Transverse colon (tissue), 4 donors: ENCODE measurements at regions not wholly inside any gene's neighbourhood (a gene's known extent, or its start where the extent isn't known, plus 50 kb on each side); places are given as distances from the start of the nearest gene placed in this dataset.

Experiments
- DNase-seq: peaks from one replicate; pipeline ENCODE4 v3.0.0-alpha.2; 2019
- H3K27ac ChIP-seq, 4 donors: fragments of 200-600 bp; sonication (generic); 2 replicates each; pipeline ENCODE4 v1.5.1; 2016 to 2018; ENCODE audit warnings: inconsistent platforms in 4 of 4
- H3K27me3 ChIP-seq: fragments of 200-600 bp; sonication (generic); 2 replicates; pipeline ENCODE4 v1.5.1; 2017; ENCODE audit warnings: inconsistent platforms
- H3K36me3 ChIP-seq, 4 donors: fragments of 200-600 bp; sonication (generic); 2 replicates each; pipeline ENCODE4 v1.5.1; 2017 to 2019; ENCODE audit warnings: inconsistent platforms in 4 of 4
- H3K4me1 ChIP-seq, 4 donors: fragments of 200-600 bp; sonication (generic); 2 replicates each; pipeline ENCODE4 v1.5.1; 2017 to 2020; ENCODE audit warnings: inconsistent platforms in 4 of 4
- H3K4me3 ChIP-seq, 4 donors: fragments of 200-600 bp; sonication (generic); 1 replicate in 1 of 4; 2 replicates in 3 of 4; pipeline versions ENCODE4 v1.5.1 to v1.6.1; 2017 to 2019; ENCODE audit warnings: inconsistent platforms in 4 of 4
- H3K9me3 ChIP-seq, 2 donors: fragments of 200-600 bp; sonication (generic); 2 replicates each; pipeline ENCODE4 v1.5.1; 2017 to 2019; ENCODE audit warnings: inconsistent platforms in 2 of 2
- CTCF ChIP-seq, 5 experiments: fragments of 200-600 bp in 3 of 5; fragments of 450-650 bp in 2 of 5; sonication (generic) in 3 of 5; IDR thresholded peaks; 1 replicate in 2 of 5; 2 replicates in 3 of 5; pipeline ENCODE4 v1.5.1; 2016 to 2017; ENCODE audit warnings: antibody characterized with exemption in 5 of 5, inconsistent platforms in 3 of 5, mild to moderate bottlenecking in 2 of 5, moderate library complexity in 1 of 5
- EP300 ChIP-seq: sonication (generic); formaldehyde crosslinking; IDR thresholded peaks from one replicate; pipeline ENCODE4 v1.6.1; 2017; ENCODE audit warnings: antibody characterized with exemption, low read depth
- POLR2A ChIP-seq: fragments of 450-650 bp; IDR thresholded peaks from one replicate; pipeline ENCODE4 v1.6.1; 2016; ENCODE audit warnings: antibody characterized with exemption, mild to moderate bottlenecking, moderate library complexity
- POLR2AphosphoS5 ChIP-seq, 3 donors: sonication (generic); formaldehyde crosslinking; IDR thresholded peaks; one replicate each; pipeline ENCODE4 v1.6.1; 2016; ENCODE audit warnings: antibody characterized with exemption in 3 of 3
- WGBS, 2 donors: methylation state at CpG; one replicate each; pipeline ENCODE4 v1.1.5; 2018; ENCODE audit warnings: low coverage in 1 of 2; 5-methylcytosine and 5-hydroxymethylcytosine counted together
- in situ Hi-C, 4 donors: fragments of 200-750 bp; cut with MboI; loops; one replicate each; pipeline versions ENCODE4 v1.15.0 to v1.15.1; 2017; ENCODE audit warnings: low sequenced_read_pairs in 3 of 4, low pct_ligation_motif_present in 1 of 4, low pct_unique_long_range_greater_than_20kb in 1 of 4
- intact Hi-C: fragments of 100-400 bp; cut with DNase I; formaldehyde crosslinking; loops from one replicate; pipeline ENCODE4 v1.15.1; 2023; ENCODE audit warnings: low total_unique reads

DNA sequence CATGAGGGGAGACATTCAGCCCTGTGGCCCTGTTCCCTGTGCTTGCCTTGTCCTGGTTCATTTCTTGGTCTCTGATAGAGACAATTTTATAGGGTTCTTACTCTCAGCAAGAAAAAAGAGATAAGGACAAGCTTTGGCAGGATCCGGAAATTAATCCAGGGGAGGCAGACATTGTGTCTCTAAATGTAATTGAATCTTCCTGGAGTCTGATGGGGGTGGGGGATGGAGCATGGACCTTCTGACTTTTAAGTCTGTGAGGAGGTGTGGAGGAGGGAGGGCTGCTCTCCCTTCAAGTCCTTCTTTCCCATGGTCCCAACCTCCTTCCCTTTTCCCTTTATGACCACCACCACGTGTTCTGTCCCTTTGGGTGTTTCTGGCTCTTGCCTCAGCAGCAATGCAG lies 512.7 kb downstream of the DHX35 start:
- H3K27ac ChIP-seq = no peak overlapping the region
- intact Hi-C loops (no loop called here), in situ Hi-C loops (no loop called here)
- H3K4me3 ChIP-seq = no peak overlapping the region
- TF ChIP-seq EP300 (no peak), POLR2AphosphoS5 (IDR thresholded peaks at IDR 0.05) (no peak), CTCF (IDR thresholded peaks at IDR 0.05) (no peak), POLR2A (no peak)
- H3K27me3 ChIP-seq = no peaks in the 10 kb centered on the region
- 58 to 60% methylated on average over 1 to 2 of the region's 2 CpGs for WGBS, 2 donors
- no peaks in the 10 kb centered on the region for H3K36me3 ChIP-seq
- DNase-seq = no peak
- no peaks in the 10 kb centered on the region for H3K4me1 ChIP-seq
- H3K9me3 ChIP-seq = no peaks in the 10 kb centered on the region

DNA sequence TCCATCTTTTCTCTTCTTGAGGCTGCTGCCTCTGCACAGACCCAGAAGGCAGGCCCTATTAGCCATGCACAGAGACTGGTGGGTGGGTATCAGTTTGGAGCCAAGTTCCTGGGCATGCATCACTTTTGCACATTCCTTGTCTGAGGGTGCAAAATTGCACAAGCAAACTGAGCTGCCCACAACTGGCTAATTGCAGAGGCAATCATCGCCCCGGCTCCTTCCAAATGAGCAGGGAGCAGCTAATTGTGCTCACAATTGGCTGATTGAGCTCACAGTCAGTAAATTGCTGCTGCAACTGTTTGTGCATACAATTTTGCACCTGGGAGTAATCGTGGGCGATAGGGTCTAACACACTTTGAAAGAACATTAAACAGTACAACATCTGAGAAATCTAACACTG lies 511.4 kb downstream of the DHX35 start:
- H3K27ac ChIP-seq = no peak overlapping the region
- no peak overlapping the region for H3K4me3 ChIP-seq
- H3K4me1 ChIP-seq = no peaks in the 10 kb centered on the region
- no peaks in the 10 kb centered on the region for H3K9me3 ChIP-seq
- intact Hi-C loops = no loop called here
- WGBS, 2 donors = 55 to 71% methylated on average over 4 of the region's 4 CpGs
- H3K27me3 ChIP-seq = no peaks in the 10 kb centered on the region
- no peak for DNase-seq
- H3K36me3 ChIP-seq = no peaks in the 10 kb centered on the region
- in situ Hi-C loops = no loop called here
- TF ChIP-seq POLR2A = no peak
- TF ChIP-seq CTCF (IDR thresholded peaks at IDR 0.05) = no peak
- no peak for TF ChIP-seq POLR2AphosphoS5 (IDR thresholded peaks at IDR 0.05)
- TF ChIP-seq EP300 = no peak

DNA sequence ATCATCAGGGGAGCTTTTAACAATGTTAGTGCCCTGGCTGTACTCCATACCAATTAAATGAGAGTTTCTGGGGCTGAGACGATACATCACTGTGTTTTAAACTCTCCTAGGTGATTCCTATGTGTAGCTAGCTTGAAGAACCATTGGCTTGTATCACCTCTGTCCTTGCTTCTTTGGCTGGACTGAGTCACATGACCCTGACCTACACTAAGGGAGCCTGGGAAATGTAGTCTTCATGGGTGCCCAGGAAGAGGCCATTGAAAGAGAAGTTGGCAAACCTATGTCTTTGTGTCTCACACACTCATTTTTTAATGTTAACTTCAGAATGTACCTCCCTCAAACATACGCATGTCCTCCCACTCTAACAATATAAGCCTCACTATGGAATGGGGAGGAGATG lies 506.6 kb downstream of the DHX35 start:
- Histone ChIP-seq H3K27ac (no peak overlapping the region), H3K9me3 (no peaks in the 10 kb centered on the region), H3K4me1 (no peaks in the 10 kb centered on the region), H3K4me3 (no peak overlapping the region), H3K36me3 (no peaks in the 10 kb centered on the region), H3K27me3 (no peaks in the 10 kb centered on the region)
- no peak for DNase-seq
- no peak for TF ChIP-seq POLR2AphosphoS5 (IDR thresholded peaks at IDR 0.05)
- TF ChIP-seq POLR2A = no peak
- no peak for TF ChIP-seq EP300
- TF ChIP-seq CTCF (IDR thresholded peaks at IDR 0.05) = no peak
- 83% methylated on average over 2 of the region's 2 CpGs; no CpG with 5 or more reads in 1 of the 2 donors for WGBS, 2 donors
- intact Hi-C loops (no loop called here), in situ Hi-C loops (no loop called here)

DNA sequence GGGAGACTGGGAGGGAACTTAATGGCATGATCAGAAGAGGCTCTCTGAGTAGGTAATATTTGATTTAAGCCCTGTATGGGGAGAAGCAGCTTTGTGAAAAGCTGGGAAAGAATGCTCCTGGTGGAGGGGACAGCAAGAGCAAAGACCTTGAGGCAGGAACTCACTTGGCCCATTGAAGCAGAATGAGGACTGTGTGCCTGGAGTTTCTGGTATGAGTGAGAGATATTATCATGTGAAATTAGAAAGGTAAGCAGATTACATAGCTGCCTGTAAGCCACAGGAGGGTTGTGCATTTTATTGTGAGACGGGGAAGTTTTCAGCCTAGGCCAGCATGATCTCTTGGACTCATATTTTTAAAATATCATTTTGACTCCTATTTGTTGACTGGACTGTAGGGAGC lies 502.1 kb downstream of the DHX35 start:
- Histone ChIP-seq H3K9me3 (no peaks in the 10 kb centered on the region), H3K27me3 (no peaks in the 10 kb centered on the region), H3K4me3 (no peak overlapping the region), H3K27ac (no peak overlapping the region), H3K36me3 (no peaks in the 10 kb centered on the region), H3K4me1 (no peaks in the 10 kb centered on the region)
- intact Hi-C loops = no loop called here
- in situ Hi-C loops = no loop called here
- no peak for DNase-seq
- TF ChIP-seq POLR2AphosphoS5 (IDR thresholded peaks at IDR 0.05) (no peak), EP300 (no peak), CTCF (IDR thresholded peaks at IDR 0.05) (no peak), POLR2A (no peak)
- WGBS, 2 donors = 89 to 92% methylated on average over 1 of the region's 1 CpG
